ENCODE measurements at regions not wholly inside any gene's neighbourhood (a gene's known extent, or its start where the extent isn't known, plus 50 kb on each side); places are given as distances from the start of the nearest gene placed in this dataset.

- Histone ChIP-seq H3K4me1 (no peaks in the 10 kb centered on the region), H3K9me3 (no peaks in the 10 kb centered on the region), H3K27me3 (peaks cover 3% of the 10 kb centered on the region), H3K27ac (no peak overlapping the region), H3K4me3 (no peak overlapping the region), H3K36me3 (no peaks in the 10 kb centered on the region)
- DNase-seq (ENCODE audit: low spot score in 2 of 2) = no peak
- no peak for TF ChIP-seq POLR2A (IDR thresholded peaks at IDR 0.05)
- no peak for TF ChIP-seq POLR2AphosphoS5 (IDR thresholded peaks at IDR 0.05)
- no peak for TF ChIP-seq EP300 (IDR thresholded peaks at IDR 0.05)
- TF ChIP-seq CTCF (IDR thresholded peaks at IDR 0.05) = no peak
These were observed 372.0 kb downstream of the ARHGEF28 start for GRCh38 chr5:73997960-73998359.

GRCh38 chr5:73996151-73996755 is 370.3 kb downstream of the ARHGEF28 start:
- Histone ChIP-seq H3K4me3 (no peak overlapping the region), H3K9me3 (no peaks in the 10 kb centered on the region), H3K27me3 (peaks cover 3% of the 10 kb centered on the region), H3K27ac (no peak overlapping the region), H3K36me3 (no peaks in the 10 kb centered on the region), H3K4me1 (no peaks in the 10 kb centered on the region)
- TF ChIP-seq EP300 (IDR thresholded peaks at IDR 0.05) (no peak), CTCF (IDR thresholded peaks at IDR 0.05) (no peak), POLR2A (IDR thresholded peaks at IDR 0.05) (no peak), POLR2AphosphoS5 (IDR thresholded peaks at IDR 0.05) (no peak)
- DNase-seq (ENCODE audit: low spot score in 2 of 2) = no peak
- 62% methylated on average over 2 of the region's 2 CpGs for WGBS

- no peaks in the 10 kb centered on the region for H3K36me3 ChIP-seq
- TF ChIP-seq EP300 (IDR thresholded peaks at IDR 0.05) (no peak), POLR2A (IDR thresholded peaks at IDR 0.05) (no peak), CTCF (IDR thresholded peaks at IDR 0.05) (no peak), POLR2AphosphoS5 (IDR thresholded peaks at IDR 0.05) (no peak)
- H3K4me1 ChIP-seq = no peaks in the 10 kb centered on the region
- H3K9me3 ChIP-seq = no peaks in the 10 kb centered on the region
- H3K4me3 ChIP-seq = no peak overlapping the region
- 77% methylated on average over 2 of the region's 2 CpGs for WGBS
- peaks cover 3% of the 10 kb centered on the region for H3K27me3 ChIP-seq
- no peak for DNase-seq (ENCODE audit: low spot score in 2 of 2)
- H3K27ac ChIP-seq = no peak overlapping the region
These were observed 369.0 kb downstream of the ARHGEF28 start for GRCh38 chr5:73994963-73995362.
